ENCODE measurements at regions not wholly inside any gene's neighbourhood (a gene's known extent, or its start where the extent isn't known, plus 50 kb on each side); places are given as distances from the start of the nearest gene placed in this dataset.
"Not testable (repeated sequence)": the region's sequence is repeated elsewhere in the genome, so short reads cannot be mapped to it uniquely, and the experiment has no call there.

DNA sequence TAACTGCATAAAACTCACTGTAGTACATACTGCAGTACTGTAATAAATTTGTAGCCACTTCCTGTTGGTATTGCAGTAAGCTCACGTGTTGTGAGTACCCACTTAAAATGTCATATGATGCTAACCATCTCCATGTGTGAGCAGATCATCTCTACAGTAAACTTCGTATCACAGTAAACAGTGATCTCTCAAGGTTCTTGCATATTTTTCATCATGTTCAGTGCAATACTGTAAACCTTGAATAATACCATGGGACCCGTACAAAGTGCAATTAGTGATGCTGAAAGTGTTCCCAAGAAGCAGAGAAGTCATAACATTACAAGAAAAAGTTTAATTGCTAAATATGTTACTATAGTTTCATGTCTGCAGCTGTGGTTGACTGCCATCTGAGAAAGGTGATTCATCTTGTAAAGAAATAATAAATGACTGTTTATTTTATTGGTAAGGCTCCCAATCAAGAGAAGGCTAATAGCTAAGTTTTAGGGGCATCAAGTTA is 253.8 kb upstream of the POU5F2 start:
- DNase-seq (no peak), ATAC-seq (peak; percentile 54)
- Mint-ChIP-seq H3K4me3 (no peak overlapping the region), H3K9me3 (peaks cover 0 to under 1% of the 10 kb centered on the region in 2 donors), H3K27ac (no peak overlapping the region), H3K27me3 (no peaks in the 10 kb centered on the region), H3K4me1 (peaks cover 8% of the 10 kb centered on the region)

- H3K27ac Mint-ChIP-seq: peak overlapping the region in 1 of 2 donors; percentile 33
These were observed 251.8 kb upstream of the POU5F2 start for GRCh38 chr5:93993161-93993560.

DNA sequence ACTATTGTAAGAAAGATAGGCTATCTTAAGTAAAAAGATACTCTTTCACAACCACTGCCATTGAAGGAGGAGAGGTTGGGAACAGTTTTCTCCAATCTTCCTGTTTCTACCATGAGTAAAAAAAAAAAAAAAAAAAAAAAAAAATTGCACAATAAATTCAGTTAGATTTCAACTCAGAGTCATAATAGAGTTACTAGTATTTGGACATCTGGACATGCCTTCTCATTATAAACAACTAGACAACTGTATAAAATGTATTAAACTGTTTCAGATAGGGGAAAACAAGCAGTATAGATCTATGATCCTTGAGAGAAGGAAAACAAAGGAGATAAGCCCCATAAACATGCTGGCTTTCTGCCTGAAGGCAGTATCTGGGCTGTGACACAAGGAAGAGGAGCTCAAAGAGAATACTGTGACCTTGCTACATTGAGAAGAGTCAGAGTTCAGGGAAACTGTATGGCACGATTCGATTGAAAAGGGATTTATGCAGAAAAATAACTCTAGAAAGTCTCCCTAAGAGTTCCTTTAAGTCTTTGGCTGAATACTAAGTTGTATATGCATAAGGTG is 249.2 kb upstream of the POU5F2 start:
- ATAC-seq (no peak), DNase-seq (no peak)
- H3K9me3 Mint-ChIP-seq: peaks cover 9 to 18% of the 10 kb centered on the region in 2 donors
- peaks cover 6% of the 10 kb centered on the region for H3K4me1 Mint-ChIP-seq
- H3K27me3 Mint-ChIP-seq: no peaks in the 10 kb centered on the region
- H3K27ac Mint-ChIP-seq: no peak overlapping the region
- H3K4me3 Mint-ChIP-seq: no peak overlapping the region

More at GRCh38 chr5:93993161-93993560, 251.8 kb upstream of the POU5F2 start:
- Mint-ChIP-seq H3K4me1 (peaks cover 8% of the 10 kb centered on the region), H3K4me3 (no peak overlapping the region), H3K27me3 (no peaks in the 10 kb centered on the region), H3K9me3 (peaks cover under 1 to 8% of the 10 kb centered on the region in 2 donors)
- ATAC-seq (no peak), DNase-seq (no peak)

GRCh38 chr5:93985940-93986570 is 244.7 kb upstream of the POU5F2 start:
- not testable (repeated sequence) for H3K27ac Mint-ChIP-seq, H3K27me3 Mint-ChIP-seq, DNase-seq, H3K4me3 Mint-ChIP-seq, H3K4me1 Mint-ChIP-seq
- peaks cover 13 to 18% of the 10 kb centered on the region in 2 donors for H3K9me3 Mint-ChIP-seq
- ATAC-seq: peak; percentile 74

DNA sequence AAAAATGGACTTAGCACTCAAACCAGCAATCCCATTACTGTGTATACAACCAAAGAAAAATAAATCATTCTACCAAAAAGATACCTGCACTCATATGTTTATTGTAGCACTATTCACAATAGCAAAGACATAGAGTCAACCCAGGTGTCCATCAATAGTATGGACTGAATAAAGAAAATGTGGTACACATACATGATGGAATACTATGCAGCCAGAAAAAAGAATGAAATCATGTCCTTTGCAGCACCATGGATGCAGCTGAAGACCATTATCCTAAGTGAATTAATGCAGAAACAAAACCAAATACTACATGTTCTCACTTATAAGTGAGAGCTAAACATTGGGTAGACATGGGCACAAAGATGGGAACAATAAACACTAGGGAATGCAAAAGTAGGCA is 236.8 kb upstream of the POU5F2 start:
- H3K27me3 Mint-ChIP-seq: no peaks in the 10 kb centered on the region
- DNase-seq: no peak
- peaks cover 33 to 47% of the 10 kb centered on the region in 2 donors for H3K9me3 Mint-ChIP-seq
- H3K4me3 Mint-ChIP-seq: no peak overlapping the region
- no peaks in the 10 kb centered on the region for H3K4me1 Mint-ChIP-seq
- ATAC-seq: no peak
- H3K27ac Mint-ChIP-seq: no peak overlapping the region

GRCh38 chr5:93967923-93968322 is 226.5 kb upstream of the POU5F2 start:
- Mint-ChIP-seq H3K9me3 (peaks cover 16 to 17% of the 10 kb centered on the region in 2 donors), H3K4me1 (no peaks in the 10 kb centered on the region), H3K27me3 (no peaks in the 10 kb centered on the region), H3K27ac (no peak overlapping the region), H3K4me3 (no peak overlapping the region)
- DNase-seq (no peak), ATAC-seq (no peak)

GRCh38 chr5:93964421-93964820 is 223.0 kb upstream of the POU5F2 start:
- H3K4me1 Mint-ChIP-seq: no peaks in the 10 kb centered on the region
- H3K4me3 Mint-ChIP-seq: no peak overlapping the region
- DNase-seq: no peak
- H3K27me3 Mint-ChIP-seq: no peaks in the 10 kb centered on the region
- no peak for ATAC-seq
- no peak overlapping the region for H3K27ac Mint-ChIP-seq
- peaks cover 7 to 10% of the 10 kb centered on the region in 2 donors for H3K9me3 Mint-ChIP-seq

- Mint-ChIP-seq H3K4me1 (no peaks in the 10 kb centered on the region), H3K27me3 (no peaks in the 10 kb centered on the region), H3K4me3 (no peak overlapping the region), H3K9me3 (no peaks in the 10 kb centered on the region), H3K27ac (no peak overlapping the region)
- DNase-seq: no peak
- ATAC-seq: no peak
These were observed 218.6 kb upstream of the POU5F2 start for GRCh38 chr5:93960042-93960441.

DNA sequence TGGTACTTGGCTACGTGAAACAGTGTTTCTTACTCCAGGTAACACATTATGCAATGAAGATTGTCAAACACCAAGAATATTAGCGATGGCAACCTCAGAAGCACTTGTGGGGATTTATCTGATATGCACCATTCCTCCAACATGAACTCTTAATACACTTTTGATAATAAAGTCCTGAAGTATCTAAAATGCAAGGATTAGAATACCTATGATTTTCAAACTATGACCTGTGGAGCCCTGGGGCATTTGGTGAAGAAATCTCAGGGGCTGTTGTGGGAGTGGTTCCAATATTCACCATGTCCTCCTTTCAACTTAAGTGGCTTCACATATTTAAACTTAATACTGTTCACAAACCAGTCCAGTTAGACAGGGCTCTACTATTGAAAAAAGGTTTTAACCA is 214.6 kb upstream of the POU5F2 start:
- Mint-ChIP-seq H3K27me3 (no peaks in the 10 kb centered on the region), H3K27ac (no peak overlapping the region), H3K4me1 (no peaks in the 10 kb centered on the region), H3K9me3 (peaks cover 0 to 9% of the 10 kb centered on the region in 2 donors), H3K4me3 (no peak overlapping the region)
- no peak for DNase-seq
- ATAC-seq: no peak

DNA sequence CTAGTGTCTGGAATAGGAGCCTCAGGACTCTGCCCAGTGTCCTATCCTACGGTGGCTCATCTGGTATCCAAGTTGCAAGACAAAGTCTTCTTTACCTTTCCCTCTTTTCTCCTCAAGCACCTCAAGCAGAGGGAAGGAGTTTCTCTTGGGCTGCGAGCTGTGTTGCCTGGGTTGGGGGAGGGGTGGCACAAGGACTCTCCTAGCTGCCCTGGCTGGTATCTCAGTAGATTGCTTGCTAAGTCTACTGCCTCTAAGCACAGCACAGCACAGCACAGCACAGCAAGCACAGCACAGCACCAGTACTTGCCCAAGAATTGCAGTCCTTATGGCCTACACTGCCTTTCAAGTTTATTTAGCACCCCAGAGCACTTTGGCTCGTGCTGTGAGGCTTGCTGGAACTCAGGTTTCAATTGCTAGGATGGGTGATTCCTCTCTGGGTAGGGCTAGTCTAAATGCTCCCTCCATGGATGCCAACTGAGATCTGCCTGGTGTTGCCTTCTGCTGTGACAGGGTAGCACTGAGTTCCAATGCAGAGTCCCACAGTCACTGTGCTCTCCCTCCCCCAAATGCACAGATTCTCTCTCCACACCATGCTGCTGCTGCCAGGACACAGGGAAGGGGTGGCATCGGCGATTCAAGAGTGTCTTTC is 213.1 kb upstream of the POU5F2 start:
- Mint-ChIP-seq H3K9me3 (peaks cover 7 to 16% of the 10 kb centered on the region in 2 donors), H3K27ac (no peak overlapping the region), H3K4me3 (no peak overlapping the region), H3K4me1 (no peaks in the 10 kb centered on the region), H3K27me3 (no peaks in the 10 kb centered on the region)
- DNase-seq (no peak), ATAC-seq (no peak)

DNA sequence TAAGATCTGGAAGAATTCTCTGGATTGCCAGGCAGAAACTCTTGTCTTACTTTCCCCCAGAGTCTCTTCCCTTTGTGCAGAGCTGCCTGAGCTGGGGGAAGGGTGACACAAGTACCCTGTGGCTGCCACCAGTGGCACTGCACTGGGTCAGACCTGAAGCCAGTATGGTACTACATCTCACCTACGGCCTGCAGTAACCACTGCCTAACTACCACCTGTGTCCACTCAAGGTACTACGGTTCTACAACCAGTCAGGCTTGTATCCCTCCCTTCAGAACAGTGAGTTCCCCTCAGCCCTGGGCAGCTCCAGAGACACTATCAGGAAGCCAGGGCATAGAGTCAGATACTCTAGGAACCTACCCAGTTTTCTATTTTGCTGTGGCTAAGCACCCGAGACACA is 212.0 kb upstream of the POU5F2 start:
- Mint-ChIP-seq H3K4me3 (no peak overlapping the region), H3K9me3 (peaks cover 8 to 19% of the 10 kb centered on the region in 2 donors), H3K4me1 (no peaks in the 10 kb centered on the region), H3K27ac (peak overlapping the region in 1 of 2 donors; percentile 52), H3K27me3 (no peaks in the 10 kb centered on the region)
- no peak for DNase-seq
- no peak for ATAC-seq

- no peak overlapping the region for H3K27ac Mint-ChIP-seq
- H3K4me1 Mint-ChIP-seq: peaks cover 9% of the 10 kb centered on the region
- H3K9me3 Mint-ChIP-seq: no peaks in the 10 kb centered on the region
- no peak overlapping the region for H3K4me3 Mint-ChIP-seq
- H3K27me3 Mint-ChIP-seq: no peaks in the 10 kb centered on the region
- DNase-seq: no peak
- ATAC-seq: no peak
These were observed 200.5 kb upstream of the POU5F2 start for GRCh38 chr5:93941897-93942296.

DNA sequence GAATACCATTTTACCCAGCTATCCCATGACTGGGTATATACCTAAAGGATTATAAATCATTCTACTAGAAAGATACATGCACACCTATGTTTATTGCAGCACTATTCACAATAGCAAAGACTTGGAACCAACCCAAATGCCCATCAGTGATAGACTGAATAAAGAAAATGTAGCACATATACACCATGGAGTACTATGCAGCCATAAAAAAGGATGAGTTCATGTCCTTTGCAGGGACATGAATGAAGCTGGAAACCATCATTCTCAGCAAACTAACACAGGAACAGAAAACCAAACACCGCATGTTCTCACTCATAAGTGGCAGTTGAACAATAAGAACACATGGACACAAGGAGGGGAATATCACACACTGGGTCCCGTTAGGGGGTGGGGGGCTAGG is 191.9 kb upstream of the POU5F2 start:
- H3K27ac Mint-ChIP-seq, H3K27me3 Mint-ChIP-seq: not testable (repeated sequence)

DNA sequence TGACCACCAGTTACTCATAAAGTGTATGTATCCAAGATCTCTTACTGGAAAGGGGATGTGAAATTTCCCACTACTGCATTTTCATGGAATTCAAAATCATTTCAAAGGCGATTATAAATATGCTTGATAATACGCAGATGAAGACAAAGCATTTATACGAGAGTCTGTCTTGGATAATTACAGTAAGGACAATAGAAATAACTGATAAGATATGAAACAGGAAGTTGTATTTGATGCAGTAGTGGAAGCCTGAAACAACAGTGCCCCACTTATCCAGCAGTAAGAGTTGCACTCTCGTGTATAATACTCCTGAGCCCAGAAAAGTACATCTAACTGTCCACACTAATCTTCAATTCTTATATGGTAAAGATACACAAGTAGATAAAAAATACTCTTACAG is 188.7 kb upstream of the POU5F2 start:
- no peak overlapping the region for H3K4me3 Mint-ChIP-seq
- H3K4me1 Mint-ChIP-seq: no peaks in the 10 kb centered on the region
- DNase-seq (no peak), ATAC-seq (no peak)
- H3K27me3 Mint-ChIP-seq: no peaks in the 10 kb centered on the region
- no peak overlapping the region for H3K27ac Mint-ChIP-seq
- H3K9me3 Mint-ChIP-seq: peaks cover 8 to 11% of the 10 kb centered on the region in 2 donors

More for the DNA sequence above, 191.9 kb upstream of the POU5F2 start:
- H3K9me3 Mint-ChIP-seq: peaks cover 12 to 16% of the 10 kb centered on the region in 2 donors
- H3K4me1 Mint-ChIP-seq, DNase-seq, ATAC-seq, H3K4me3 Mint-ChIP-seq: not testable (repeated sequence)

- H3K27ac Mint-ChIP-seq: no peak overlapping the region
- H3K4me1 Mint-ChIP-seq: no peaks in the 10 kb centered on the region
- no peak for ATAC-seq
These were observed 187.7 kb upstream of the POU5F2 start for GRCh38 chr5:93929131-93929530.

More at GRCh38 chr5:93929131-93929530, 187.7 kb upstream of the POU5F2 start:
- peaks cover 0 to 4% of the 10 kb centered on the region in 2 donors for H3K9me3 Mint-ChIP-seq
- H3K4me3 Mint-ChIP-seq: no peak overlapping the region
- no peak for DNase-seq
- H3K27me3 Mint-ChIP-seq: no peaks in the 10 kb centered on the region
